ENCODE measurements at regions not wholly inside any gene's neighbourhood (a gene's known extent, or its start where the extent isn't known, plus 50 kb on each side); places are given as distances from the start of the nearest gene placed in this dataset.

DNA sequence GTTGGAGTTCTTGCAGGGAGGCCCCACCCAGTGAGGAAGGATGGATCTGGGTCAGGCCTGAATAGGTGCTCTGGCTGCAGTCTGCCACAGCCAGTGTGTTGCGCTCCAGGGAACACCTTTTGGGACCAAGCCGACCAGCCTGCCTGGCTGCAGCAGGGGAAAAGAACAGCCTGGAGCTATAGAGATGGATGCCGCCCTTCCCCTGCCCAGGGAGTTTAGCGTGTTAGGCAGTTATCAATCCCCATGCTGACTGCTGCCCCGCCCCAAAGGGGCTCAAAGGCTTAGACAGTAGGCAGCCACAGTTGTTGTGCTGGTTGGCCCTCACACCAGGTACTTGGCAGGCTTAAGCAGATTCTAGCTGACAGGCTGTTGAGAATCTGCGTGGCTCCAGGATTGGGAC lies 153.4 kb upstream of the ADAMTS19 start:
- no peak overlapping the region for H3K4me3 ChIP-seq (ENCODE audit: low read depth, low read length)
- TF ChIP-seq, protein P1, sequence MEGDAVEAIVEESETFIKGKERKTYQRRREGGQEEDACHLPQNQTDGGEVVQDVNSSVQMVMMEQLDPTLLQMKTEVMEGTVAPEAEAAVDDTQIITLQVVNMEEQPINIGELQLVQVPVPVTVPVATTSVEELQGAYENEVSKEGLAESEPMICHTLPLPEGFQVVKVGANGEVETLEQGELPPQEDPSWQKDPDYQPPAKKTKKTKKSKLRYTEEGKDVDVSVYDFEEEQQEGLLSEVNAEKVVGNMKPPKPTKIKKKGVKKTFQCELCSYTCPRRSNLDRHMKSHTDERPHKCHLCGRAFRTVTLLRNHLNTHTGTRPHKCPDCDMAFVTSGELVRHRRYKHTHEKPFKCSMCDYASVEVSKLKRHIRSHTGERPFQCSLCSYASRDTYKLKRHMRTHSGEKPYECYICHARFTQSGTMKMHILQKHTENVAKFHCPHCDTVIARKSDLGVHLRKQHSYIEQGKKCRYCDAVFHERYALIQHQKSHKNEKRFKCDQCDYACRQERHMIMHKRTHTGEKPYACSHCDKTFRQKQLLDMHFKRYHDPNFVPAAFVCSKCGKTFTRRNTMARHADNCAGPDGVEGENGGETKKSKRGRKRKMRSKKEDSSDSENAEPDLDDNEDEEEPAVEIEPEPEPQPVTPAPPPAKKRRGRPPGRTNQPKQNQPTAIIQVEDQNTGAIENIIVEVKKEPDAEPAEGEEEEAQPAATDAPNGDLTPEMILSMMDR (IDR thresholded peaks at IDR 0.05; ENCODE audit: insufficient read depth, low read depth, low read length, missing control alignments): no peak
- no peak for DNase-seq (ENCODE audit: low read depth)

DNA sequence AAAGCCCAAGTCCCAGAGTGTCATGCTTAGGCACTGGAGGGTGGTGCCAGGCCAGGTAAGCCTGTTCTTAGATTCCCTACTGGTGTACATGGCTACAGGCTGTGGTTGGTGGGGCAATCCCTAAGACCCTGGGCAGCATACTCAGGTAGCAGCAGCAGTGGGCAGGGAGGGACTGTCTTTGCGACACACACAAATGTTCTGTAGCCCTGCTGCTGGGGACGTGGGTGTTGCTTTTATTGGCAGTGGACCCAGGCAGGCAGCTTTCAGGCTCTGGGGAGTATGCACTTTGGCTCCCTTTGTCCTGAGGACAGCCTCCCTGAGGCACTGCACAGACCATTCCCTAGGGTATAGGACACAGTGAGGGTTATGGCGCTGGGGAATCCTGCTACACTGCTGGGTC lies 137.1 kb upstream of the ADAMTS19 start:
- TF ChIP-seq, protein P1 (IDR thresholded peaks at IDR 0.05; ENCODE audit: insufficient read depth, low read depth, low read length, missing control alignments): no peak
- no peak for DNase-seq (ENCODE audit: low read depth)
- H3K4me3 ChIP-seq (ENCODE audit: low read depth, low read length): no peak overlapping the region

DNA sequence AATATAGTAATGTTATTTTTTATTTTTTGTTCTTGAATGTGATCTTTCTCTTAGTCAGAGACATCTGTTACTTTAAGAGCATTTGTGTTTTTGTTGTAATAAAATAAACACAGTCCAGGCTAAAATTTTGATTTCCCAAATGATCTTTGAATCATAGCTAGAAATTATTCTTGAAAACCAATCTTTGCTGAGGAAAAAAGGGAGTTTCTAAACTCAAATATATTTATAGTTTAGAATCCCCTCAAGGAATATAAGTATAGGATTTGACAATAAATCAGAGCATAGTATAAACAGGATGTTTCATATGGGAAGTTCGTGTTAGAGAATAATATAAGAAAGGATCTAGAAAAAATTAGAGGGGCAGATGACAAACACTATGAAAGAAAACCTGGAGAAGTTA lies 118.8 kb upstream of the ADAMTS19 start:
- TF ChIP-seq, protein P1 (IDR thresholded peaks at IDR 0.05; ENCODE audit: insufficient read depth, low read depth, low read length, missing control alignments): no peak
- DNase-seq (ENCODE audit: low read depth): no peak
- no peak overlapping the region for H3K4me3 ChIP-seq (ENCODE audit: low read depth, low read length)

DNA sequence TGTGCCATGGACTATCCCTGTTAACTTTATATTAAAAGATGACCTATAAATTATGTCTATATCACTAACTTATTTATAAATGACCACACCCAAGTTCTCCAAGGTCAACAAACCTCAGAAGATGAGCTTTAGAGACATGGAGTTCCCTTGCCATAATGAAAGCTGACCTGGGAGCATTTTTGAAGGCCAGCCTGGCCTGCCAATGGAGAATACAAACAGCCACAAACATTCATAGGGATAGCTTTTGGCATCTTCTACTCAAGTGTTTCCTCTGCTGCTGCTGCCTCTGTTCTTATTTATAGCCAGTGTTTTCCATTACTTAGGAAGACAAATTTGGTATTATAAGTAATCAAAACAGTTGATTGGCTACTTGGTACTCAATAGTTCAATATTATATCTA lies 117.3 kb upstream of the ADAMTS19 start:
- H3K4me3 ChIP-seq (ENCODE audit: low read depth, low read length): no peak overlapping the region
- TF ChIP-seq, protein P1 (IDR thresholded peaks at IDR 0.05; ENCODE audit: insufficient read depth, low read depth, low read length, missing control alignments): no peak
- DNase-seq (ENCODE audit: low read depth): no peak

DNA sequence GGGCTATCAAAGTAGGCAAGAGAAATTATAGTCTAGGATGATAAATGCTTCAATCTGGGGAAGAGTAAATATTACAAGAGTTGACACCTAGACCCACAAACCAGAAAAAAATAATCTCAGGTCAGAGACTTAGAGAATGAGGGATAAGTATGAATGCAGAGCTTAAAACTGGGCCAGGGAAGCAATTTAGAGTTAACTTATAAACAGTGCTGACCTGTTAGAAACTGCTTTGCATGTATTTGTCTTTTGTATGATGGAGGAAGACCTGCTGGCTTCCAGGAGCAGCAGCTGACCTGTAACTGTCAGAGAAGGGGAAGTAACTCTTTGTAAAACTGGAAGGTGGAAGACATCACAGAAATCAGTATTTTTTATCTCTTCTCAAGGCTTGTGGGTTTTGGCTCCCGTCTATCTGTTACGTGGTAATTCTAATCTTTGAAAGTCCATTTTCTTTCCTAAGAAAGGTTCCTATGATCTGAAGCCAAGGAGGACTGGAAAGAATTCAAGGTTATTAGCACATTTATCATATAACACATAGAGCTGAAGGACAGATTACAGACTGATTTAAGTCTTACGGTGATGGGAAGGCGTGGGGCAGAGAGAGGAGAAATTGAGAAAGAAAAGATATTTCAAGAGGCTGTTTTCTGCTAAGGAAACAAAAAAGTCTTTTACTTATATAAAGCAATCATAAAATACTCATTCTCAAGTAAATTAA lies 114.7 kb upstream of the ADAMTS19 start:
- no peak overlapping the region for H3K4me3 ChIP-seq (ENCODE audit: low read depth, low read length)
- TF ChIP-seq, protein P1 (IDR thresholded peaks at IDR 0.05; ENCODE audit: insufficient read depth, low read depth, low read length, missing control alignments): no peak
- no peak for DNase-seq (ENCODE audit: low read depth)

DNA sequence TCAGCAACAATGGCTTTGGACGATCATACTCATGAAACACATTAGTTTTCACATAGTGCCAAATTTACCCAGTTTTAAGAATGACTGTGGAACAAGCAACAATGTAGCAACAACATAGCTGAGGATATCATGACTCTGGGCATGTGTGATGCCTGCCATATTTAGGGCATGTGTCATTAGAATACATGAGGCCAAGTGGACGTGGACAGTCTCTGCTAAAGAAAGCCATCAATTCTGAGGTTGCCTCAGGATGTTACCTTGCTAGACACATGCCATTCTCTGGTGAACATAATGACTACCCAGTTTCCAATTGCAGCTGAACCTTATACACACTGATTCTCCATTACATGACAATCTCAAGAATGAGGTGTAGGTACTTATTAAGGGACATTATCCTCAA lies 103.3 kb upstream of the ADAMTS19 start:
- TF ChIP-seq, protein P1 (IDR thresholded peaks at IDR 0.05; ENCODE audit: insufficient read depth, low read depth, low read length, missing control alignments): no peak

DNA sequence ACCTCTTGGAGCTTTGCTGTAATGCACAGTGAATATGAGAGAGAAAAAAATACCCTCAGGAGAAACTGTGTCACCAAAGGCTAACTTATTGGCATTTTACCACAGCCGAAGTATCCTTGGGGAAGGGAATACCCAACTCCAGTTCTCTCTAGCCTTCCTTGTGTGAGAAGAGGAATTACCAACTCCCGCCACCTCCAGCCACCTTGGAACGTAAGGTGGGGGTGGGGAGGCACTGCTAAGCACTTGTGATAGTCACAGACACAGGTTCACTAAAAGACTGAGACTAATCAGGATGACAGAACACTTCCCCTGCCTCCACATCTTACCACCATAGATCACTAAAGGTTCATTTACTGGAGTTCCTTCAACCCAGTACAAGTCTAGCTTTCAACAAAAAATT lies 102.0 kb upstream of the ADAMTS19 start:
- no peak for DNase-seq (ENCODE audit: low read depth)
- TF ChIP-seq, protein P1 (IDR thresholded peaks at IDR 0.05; ENCODE audit: insufficient read depth, low read depth, low read length, missing control alignments): no peak
- no peak overlapping the region for H3K4me3 ChIP-seq (ENCODE audit: low read depth, low read length)

More for the DNA sequence above, 103.3 kb upstream of the ADAMTS19 start:
- no peak overlapping the region for H3K4me3 ChIP-seq (ENCODE audit: low read depth, low read length)
- DNase-seq (ENCODE audit: low read depth): no peak
